ENCODE measurements at regions not wholly inside any gene's neighbourhood (a gene's known extent, or its start where the extent isn't known, plus 50 kb on each side); places are given as distances from the start of the nearest gene placed in this dataset.

DNA sequence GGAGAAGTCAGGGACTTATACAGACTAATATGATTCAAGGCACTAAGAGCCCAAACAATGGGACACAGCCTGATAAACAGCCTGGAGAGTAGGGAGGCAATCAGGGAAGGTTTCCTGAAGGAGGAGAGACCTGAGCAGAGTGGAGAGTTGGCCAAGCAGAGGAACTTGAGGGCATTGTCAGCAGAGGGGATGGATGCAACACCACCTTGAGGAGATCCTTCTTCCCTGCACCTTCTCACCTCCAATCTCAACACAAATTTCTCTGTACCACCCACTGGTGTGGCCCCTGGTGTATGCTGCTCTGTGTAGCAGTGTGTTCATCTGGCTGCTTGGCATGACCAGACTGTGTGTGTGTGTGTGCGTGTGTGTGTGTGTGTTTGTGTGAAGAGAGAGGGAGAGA is 146.2 kb downstream of the WDR11 start:
- TF ChIP-seq, protein P1, sequence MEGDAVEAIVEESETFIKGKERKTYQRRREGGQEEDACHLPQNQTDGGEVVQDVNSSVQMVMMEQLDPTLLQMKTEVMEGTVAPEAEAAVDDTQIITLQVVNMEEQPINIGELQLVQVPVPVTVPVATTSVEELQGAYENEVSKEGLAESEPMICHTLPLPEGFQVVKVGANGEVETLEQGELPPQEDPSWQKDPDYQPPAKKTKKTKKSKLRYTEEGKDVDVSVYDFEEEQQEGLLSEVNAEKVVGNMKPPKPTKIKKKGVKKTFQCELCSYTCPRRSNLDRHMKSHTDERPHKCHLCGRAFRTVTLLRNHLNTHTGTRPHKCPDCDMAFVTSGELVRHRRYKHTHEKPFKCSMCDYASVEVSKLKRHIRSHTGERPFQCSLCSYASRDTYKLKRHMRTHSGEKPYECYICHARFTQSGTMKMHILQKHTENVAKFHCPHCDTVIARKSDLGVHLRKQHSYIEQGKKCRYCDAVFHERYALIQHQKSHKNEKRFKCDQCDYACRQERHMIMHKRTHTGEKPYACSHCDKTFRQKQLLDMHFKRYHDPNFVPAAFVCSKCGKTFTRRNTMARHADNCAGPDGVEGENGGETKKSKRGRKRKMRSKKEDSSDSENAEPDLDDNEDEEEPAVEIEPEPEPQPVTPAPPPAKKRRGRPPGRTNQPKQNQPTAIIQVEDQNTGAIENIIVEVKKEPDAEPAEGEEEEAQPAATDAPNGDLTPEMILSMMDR (IDR thresholded peaks at IDR 0.05) = no peak
- TF ChIP-seq POLR2AphosphoS5 (IDR thresholded peaks at IDR 0.05) (no peak), POLR2A (IDR thresholded peaks at IDR 0.05) (no peak), EP300 (IDR thresholded peaks at IDR 0.05) (no peak)

Data from stomach (tissue), 4 donors.